HEK293 (cell line): ENCODE measurements at regions not wholly inside any gene's neighbourhood (a gene's known extent, or its start where the extent isn't known, plus 50 kb on each side); places are given as distances from the start of the nearest gene placed in this dataset.

Experiments used
- CTCF ChIA-PET: fragments of 350-600 bp; formaldehyde crosslinking; extraction: SDS; loops from one replicate; lab custom pipeline; 2021; ENCODE audit warnings: antibody characterized with exemption; lab: Yijun Ruan, JAX
- POLR2A ChIA-PET: fragments of 300-600 bp; formaldehyde crosslinking; extraction: SDS; loops from one replicate; lab custom pipeline; 2020; ENCODE audit warnings: antibody characterized with exemption, inconsistent platforms; lab: Yijun Ruan, JAX
- H3K27ac ChIP-seq: fragments of 200-500 bp; sonication (Bioruptor generic); 2 replicates; pipeline ENCODE4 v1.5.1; 2014; ENCODE audit warnings: low read depth, low read length, control low read depth, inconsistent platforms; ENCODE audit errors: extremely low read depth
- H3K36me3 ChIP-seq, 2 experiments: fragments of 200-500 bp in 1 of 2; sonication (Bioruptor generic) in 1 of 2; 1 replicate in 1 of 2; 2 replicates in 1 of 2; pipeline ENCODE4 v1.5.1; 2014 to 2017; ENCODE audit warnings: inconsistent platforms in 2 of 2, low read length in 2 of 2; ENCODE audit not compliant: control insufficient read depth in 2 of 2, insufficient read depth in 1 of 2
- H3K4me1 ChIP-seq: fragments of 200-500 bp; sonication (Bioruptor generic); 2 replicates; pipeline ENCODE4 v1.5.1; 2014; ENCODE audit warnings: mild to moderate bottlenecking, low read length, inconsistent platforms; ENCODE audit not compliant: control insufficient read depth, insufficient read depth
- H3K4me3 ChIP-seq: 2 replicates; pipeline ENCODE4 v1.5.1; 2011; ENCODE audit warnings: low read depth, mild to moderate bottlenecking, control low read depth, low read length, moderate library complexity
- H3K9me3 ChIP-seq: fragments of 200-500 bp; sonication (Bioruptor generic); 2 replicates; pipeline ENCODE4 v1.5.1; 2014; ENCODE audit warnings: low read depth, low read length, inconsistent platforms; ENCODE audit not compliant: control insufficient read depth, insufficient read depth
- AEBP2 ChIP-seq: fragments of 450-650 bp; formaldehyde crosslinking; IDR thresholded peaks from 2 replicates; pipeline ENCODE4 v1.5.1; 2016; ENCODE audit warnings: missing biosample characterization, missing genetic modification characterization, borderline replicate concordance
- HOXD13 ChIP-seq: sonication (generic); formaldehyde crosslinking; IDR thresholded peaks from 2 replicates; pipeline ENCODE4 v1.8.0; 2022; ENCODE audit warnings: missing genetic modification reagents, borderline replicate concordance
- IKZF3 ChIP-seq: fragments of 450-650 bp; IDR thresholded peaks from 2 replicates; pipeline ENCODE4 v1.5.0; 2018; ENCODE audit warnings: missing biosample characterization, mild to moderate bottlenecking, missing genetic modification characterization, moderate library complexity
- KLF1 ChIP-seq: fragments of 450-650 bp; formaldehyde crosslinking; IDR thresholded peaks from 2 replicates; pipeline ENCODE4 v1.5.1; 2016; ENCODE audit warnings: missing biosample characterization, missing genetic modification characterization
- KLF10 ChIP-seq: fragments of 450-650 bp; IDR thresholded peaks from 2 replicates; pipeline ENCODE4 v1.5.1; 2018; ENCODE audit warnings: missing biosample characterization, mild to moderate bottlenecking, missing genetic modification characterization
- KLF9 ChIP-seq: fragments of 450-650 bp; formaldehyde crosslinking; IDR thresholded peaks from 2 replicates; pipeline ENCODE4 v1.5.1; 2016; ENCODE audit warnings: missing biosample characterization, missing genetic modification characterization, low read depth
- OVOL3 ChIP-seq: fragments of 450-650 bp; formaldehyde crosslinking; IDR thresholded peaks from 2 replicates; pipeline ENCODE4 v1.5.1; 2016; ENCODE audit warnings: missing biosample characterization, missing genetic modification characterization
- REPIN1 ChIP-seq: fragments of 450-650 bp; formaldehyde crosslinking; IDR thresholded peaks from 2 replicates; pipeline ENCODE4 v1.5.1; 2017; ENCODE audit warnings: missing biosample characterization, missing genetic modification characterization, low read depth
- SALL2 ChIP-seq: fragments of 450-650 bp; formaldehyde crosslinking; IDR thresholded peaks from 2 replicates; pipeline ENCODE4 v1.5.0; 2017; ENCODE audit warnings: missing biosample characterization, mild to moderate bottlenecking, missing genetic modification characterization, borderline replicate concordance
- ZBTB44 ChIP-seq: fragments of 450-650 bp; IDR thresholded peaks from 2 replicates; pipeline ENCODE4 v1.5.1; 2018; ENCODE audit warnings: missing biosample characterization, mild to moderate bottlenecking, missing genetic modification characterization
- ZFP37 ChIP-seq: fragments of 450-650 bp; formaldehyde crosslinking; IDR thresholded peaks from 2 replicates; pipeline ENCODE4 v1.5.1; 2016; ENCODE audit warnings: missing biosample characterization, missing genetic modification characterization
- ZFP41 ChIP-seq: fragments of 450-650 bp; formaldehyde crosslinking; IDR thresholded peaks from 2 replicates; pipeline ENCODE4 v1.5.1; 2016; ENCODE audit warnings: missing biosample characterization, missing genetic modification characterization, borderline replicate concordance
- ZIC2 ChIP-seq: fragments of 450-650 bp; formaldehyde crosslinking; IDR thresholded peaks from 2 replicates; pipeline ENCODE4 v1.5.1; 2016; ENCODE audit warnings: missing biosample characterization, missing genetic modification characterization
- ZNF121 ChIP-seq: fragments of 450-650 bp; formaldehyde crosslinking; IDR thresholded peaks from 2 replicates; pipeline ENCODE4 v1.5.1; 2016; ENCODE audit warnings: missing biosample characterization, missing genetic modification characterization
- ZNF2 ChIP-seq: fragments of 450-650 bp; formaldehyde crosslinking; IDR thresholded peaks from 2 replicates; pipeline ENCODE4 v1.5.1; 2016; ENCODE audit warnings: missing biosample characterization, missing genetic modification characterization
- ZNF211 ChIP-seq: fragments of 450-650 bp; formaldehyde crosslinking; IDR thresholded peaks from 2 replicates; pipeline ENCODE4 v1.5.1; 2016; ENCODE audit warnings: low read depth, missing biosample characterization, missing genetic modification characterization
- ZNF221 ChIP-seq: fragments of 450-650 bp; formaldehyde crosslinking; IDR thresholded peaks from 2 replicates; pipeline ENCODE4 v1.5.1; 2017; ENCODE audit warnings: missing biosample characterization, missing genetic modification characterization, borderline replicate concordance
- ZNF23 ChIP-seq: fragments of 450-650 bp; formaldehyde crosslinking; IDR thresholded peaks from 2 replicates; pipeline ENCODE4 v1.5.1; 2016; ENCODE audit warnings: missing biosample characterization, missing genetic modification characterization, borderline replicate concordance
- ZNF24 ChIP-seq: fragments of 450-650 bp; formaldehyde crosslinking; IDR thresholded peaks from 2 replicates; pipeline ENCODE4 v1.5.1; 2016; ENCODE audit warnings: missing biosample characterization, missing genetic modification characterization
- ZNF302 ChIP-seq: fragments of 450-650 bp; formaldehyde crosslinking; IDR thresholded peaks from 2 replicates; pipeline ENCODE4 v1.5.1; 2016; ENCODE audit warnings: missing biosample characterization, missing genetic modification characterization, low read depth
- ZNF324 ChIP-seq: fragments of 450-650 bp; formaldehyde crosslinking; IDR thresholded peaks from 2 replicates; pipeline ENCODE4 v1.5.1; 2016; ENCODE audit warnings: missing biosample characterization, missing genetic modification characterization
- ZNF391 ChIP-seq: fragments of 450-650 bp; formaldehyde crosslinking; IDR thresholded peaks from 2 replicates; pipeline ENCODE4 v1.5.1; 2016; ENCODE audit warnings: low read depth, missing biosample characterization, missing genetic modification characterization, borderline replicate concordance
- ZNF433 ChIP-seq: fragments of 450-650 bp; formaldehyde crosslinking; IDR thresholded peaks from 2 replicates; pipeline ENCODE4 v1.5.1; 2016; ENCODE audit warnings: missing biosample characterization, missing genetic modification characterization, low read depth
- ZNF501 ChIP-seq: fragments of 450-650 bp; formaldehyde crosslinking; IDR thresholded peaks from 2 replicates; pipeline ENCODE4 v1.5.1; 2016; ENCODE audit warnings: missing biosample characterization, missing genetic modification characterization
- ZNF585B ChIP-seq: fragments of 450-650 bp; formaldehyde crosslinking; IDR thresholded peaks from 2 replicates; pipeline ENCODE4 v1.5.1; 2016; ENCODE audit warnings: missing biosample characterization, missing genetic modification characterization
- ZNF610 ChIP-seq: fragments of 450-650 bp; formaldehyde crosslinking; IDR thresholded peaks from 2 replicates; pipeline ENCODE4 v1.5.1; 2016; ENCODE audit warnings: missing biosample characterization, missing genetic modification characterization, borderline replicate concordance
- ZNF624 ChIP-seq: fragments of 450-650 bp; formaldehyde crosslinking; IDR thresholded peaks from 2 replicates; pipeline ENCODE4 v1.5.1; 2017; ENCODE audit warnings: missing biosample characterization, missing genetic modification characterization
- ZNF626 ChIP-seq: fragments of 450-650 bp; sonication (Bioruptor Pico); formaldehyde crosslinking; IDR thresholded peaks from 2 replicates; pipeline ENCODE4 v1.5.1; 2018; ENCODE audit warnings: missing biosample characterization, missing genetic modification characterization, inconsistent platforms
- ZNF629 ChIP-seq: fragments of 450-650 bp; formaldehyde crosslinking; IDR thresholded peaks from 2 replicates; pipeline ENCODE4 v1.5.1; 2017; ENCODE audit warnings: missing biosample characterization, missing genetic modification characterization
- ZNF664 ChIP-seq: fragments of 450-650 bp; formaldehyde crosslinking; IDR thresholded peaks from 2 replicates; pipeline ENCODE4 v1.5.1; 2016; ENCODE audit warnings: missing biosample characterization, missing genetic modification characterization
- ZNF707 ChIP-seq: fragments of 450-650 bp; formaldehyde crosslinking; IDR thresholded peaks from 2 replicates; pipeline ENCODE4 v1.5.1; 2016; ENCODE audit warnings: missing biosample characterization, missing genetic modification characterization
- ZNF791 ChIP-seq: fragments of 450-650 bp; formaldehyde crosslinking; IDR thresholded peaks from 2 replicates; pipeline ENCODE4 v1.5.1; 2016; ENCODE audit warnings: missing biosample characterization, missing genetic modification characterization
- ZNF837 ChIP-seq: fragments of 450-650 bp; formaldehyde crosslinking; IDR thresholded peaks from 2 replicates; pipeline ENCODE4 v1.5.1; 2016; ENCODE audit warnings: missing biosample characterization, missing genetic modification characterization
- ZSCAN4 ChIP-seq: fragments of 450-650 bp; formaldehyde crosslinking; IDR thresholded peaks from 2 replicates; pipeline ENCODE4 v1.5.1; 2017; ENCODE audit warnings: missing biosample characterization, missing genetic modification characterization

- no peaks in the 10 kb centered on the region for H3K4me1 ChIP-seq
- H3K27ac ChIP-seq, result no peak overlapping the region
- H3K4me3 ChIP-seq, result no peak overlapping the region
- ChIA-PET POLR2A (no interaction called here), CTCF (no interaction called here)
- no peaks in the 10 kb centered on the region for H3K36me3 ChIP-seq
- H3K9me3 ChIP-seq, result no peaks in the 10 kb centered on the region
- TF ChIP-seq HOXD13 (CRISPR knock-in tag) (no peak), ZNF433 (tag by site-specific recombination) (no peak), ZNF211 (no peak), ZNF837 (tag by site-specific recombination) (no peak), IKZF3 (tag by site-specific recombination) (no peak), ZFP37 (tag by site-specific recombination) (no peak), AEBP2 (no peak), ZNF629 (no peak), ZNF2 (tag by site-specific recombination) (no peak), ZNF626 (tag by site-specific recombination) (no peak), ZBTB44 (tag by site-specific recombination) (no peak), ZIC2 (tag by site-specific recombination) (no peak), ZFP41 (tag by site-specific recombination) (no peak), ZNF664 (tag by site-specific recombination) (no peak), ZNF302 (tag by site-specific recombination) (no peak), ZNF707 (no peak), ZNF791 (tag by site-specific recombination) (no peak), OVOL3 (tag by site-specific recombination) (no peak), ZNF391 (no peak)
These were observed 284.2 kb downstream of the HACE1 start for GRCh38 chr6:104575536-104575935.

GRCh38 chr6:104574135-104574750 is 285.5 kb downstream of the HACE1 start:
- Histone ChIP-seq H3K36me3 (no peaks in the 10 kb centered on the region), H3K27ac (no peak overlapping the region), H3K4me3 (no peak overlapping the region), H3K9me3 (no peaks in the 10 kb centered on the region), H3K4me1 (no peaks in the 10 kb centered on the region)
- ChIA-PET CTCF (interaction anchor here (0.5 kb wide), 1 partner anchor 14 kb away, joined by 3 read pairs; no protein-coding TSS in a partner anchor), POLR2A (no interaction called here)
- TF ChIP-seq ZSCAN4 (tag by site-specific recombination) (no peak), ZNF24 (tag by site-specific recombination) (no peak), ZNF324 (tag by site-specific recombination) (no peak), ZNF121 (no peak), ZNF610 (no peak), SALL2 (tag by site-specific recombination) (no peak), ZNF23 (tag by site-specific recombination) (no peak), KLF9 (no peak), KLF10 (tag by site-specific recombination) (no peak), ZNF221 (tag by site-specific recombination) (no peak), KLF1 (tag by site-specific recombination) (no peak), ZIC2 (tag by site-specific recombination) (no peak), ZNF624 (tag by site-specific recombination) (no peak), REPIN1 (tag by site-specific recombination) (no peak), ZNF501 (tag by site-specific recombination) (no peak), ZNF585B (tag by site-specific recombination) (no peak)
